ENCODE measurements at regions not wholly inside any gene's neighbourhood (a gene's known extent, or its start where the extent isn't known, plus 50 kb on each side); places are given as distances from the start of the nearest gene placed in this dataset.

DNA sequence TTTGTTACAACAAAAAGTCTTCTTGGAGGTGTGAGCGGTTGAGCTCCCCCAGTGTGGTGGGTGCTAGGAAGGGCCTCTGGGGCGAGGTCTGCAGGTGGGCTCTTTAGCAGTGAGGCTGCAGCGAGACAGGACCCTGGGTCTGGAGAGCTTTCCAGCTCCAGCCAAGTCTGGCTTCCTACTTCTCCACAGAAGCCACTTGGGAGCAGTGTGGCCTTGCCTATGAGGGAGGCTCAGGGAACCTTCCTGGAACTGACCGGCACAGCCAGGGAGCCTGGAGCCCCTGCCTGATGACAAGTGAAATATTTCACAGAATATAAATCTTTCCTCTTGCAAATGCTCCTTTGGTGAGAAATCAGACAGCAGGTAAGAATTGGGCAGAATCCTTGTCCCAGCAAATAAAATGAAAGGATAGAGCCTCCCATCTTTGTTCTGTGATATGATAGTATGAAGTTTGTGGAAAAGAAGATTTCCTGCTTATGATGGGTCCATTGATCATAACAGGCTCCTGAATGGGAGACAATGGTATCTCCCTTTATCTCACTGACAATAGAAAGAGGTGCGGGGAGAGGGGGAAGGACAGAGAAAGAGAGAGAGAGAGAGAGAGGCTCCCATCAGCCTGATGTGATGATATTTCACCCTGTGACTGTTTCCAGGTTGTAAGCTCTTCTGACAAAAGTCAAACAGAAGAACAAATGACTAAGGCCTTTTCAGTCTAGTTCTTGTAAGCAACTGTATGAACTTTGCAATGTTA, 289.8 kb upstream of the SPRED2 start:
- Histone ChIP-seq H3K9me3 (ENCODE audit: control insufficient read depth, insufficient read depth, low read depth, low read length) (no peaks in the 10 kb centered on the region), H3K27ac (ENCODE audit: extremely low read depth, low read depth, low read length) (no peak overlapping the region), H3K36me3 (ENCODE audit: control insufficient read depth in 2 of 2, insufficient read depth in 1 of 2, low read length in 2 of 2) (no peaks in the 10 kb centered on the region), H3K4me3 (ENCODE audit: low read depth, low read length) (no peak overlapping the region), H3K4me1 (ENCODE audit: control insufficient read depth, insufficient read depth, low read length) (no peaks in the 10 kb centered on the region)
- TF ChIP-seq ZNF654 (tag by site-specific recombination; IDR thresholded peaks at IDR 0.05; ENCODE audit: low read depth) (peak; percentile 52), ZNF558 (tag by site-specific recombination; IDR thresholded peaks at IDR 0.05) (no peak), CTCF (tag by site-specific recombination; IDR thresholded peaks at IDR 0.05) (peak; percentile 66)
- POLR2A ChIA-PET: no interaction called here
- CTCF ChIA-PET: interaction anchor here (0.5 to 1.4 kb wide), 10 partner anchors 11 to 1595 kb away, joined by 3 to 5 read pairs (median 3); no protein-coding TSS in a partner anchor

GRCh38 chr2:65716698-65717097, 284.3 kb upstream of the SPRED2 start:
- TF ChIP-seq ZNF514 (tag by site-specific recombination; IDR thresholded peaks at IDR 0.05): no peak
- no peak for TF ChIP-seq KLF7 (tag by site-specific recombination; IDR thresholded peaks at IDR 0.05; ENCODE audit: borderline replicate concordance)
- TF ChIP-seq ZNF791 (tag by site-specific recombination; IDR thresholded peaks at IDR 0.05): no peak
- no peak for TF ChIP-seq HOXC10 (CRISPR knock-in tag; IDR thresholded peaks at IDR 0.05)
- TF ChIP-seq ZNF521 (tag by site-specific recombination; IDR thresholded peaks at IDR 0.05): no peak
- no peak for TF ChIP-seq SP3 (tag by site-specific recombination; IDR thresholded peaks at IDR 0.05)
- no peak for TF ChIP-seq GLIS2 (tag by site-specific recombination; IDR thresholded peaks at IDR 0.05)
- TF ChIP-seq ZNF362 (tag by site-specific recombination; IDR thresholded peaks at IDR 0.05): no peak
- no peak for TF ChIP-seq ZNF510 (tag by site-specific recombination; IDR thresholded peaks at IDR 0.05; ENCODE audit: insufficient replicate concordance)
- TF ChIP-seq PRDM2 (tag by site-specific recombination; IDR thresholded peaks at IDR 0.05; ENCODE audit: borderline replicate concordance): no peak
- TF ChIP-seq ZNF394 (tag by site-specific recombination; IDR thresholded peaks at IDR 0.05; ENCODE audit: borderline replicate concordance): no peak
- TF ChIP-seq KLF1 (tag by site-specific recombination; IDR thresholded peaks at IDR 0.05): no peak
- no peak for TF ChIP-seq ZNF48 (tag by site-specific recombination; IDR thresholded peaks at IDR 0.05)
- no peak for TF ChIP-seq ZNF292 (tag by site-specific recombination; IDR thresholded peaks at IDR 0.05; ENCODE audit: borderline replicate concordance, low read depth)
- no peak for TF ChIP-seq ZXDB (tag by site-specific recombination; IDR thresholded peaks at IDR 0.05)
- TF ChIP-seq, protein P1, sequence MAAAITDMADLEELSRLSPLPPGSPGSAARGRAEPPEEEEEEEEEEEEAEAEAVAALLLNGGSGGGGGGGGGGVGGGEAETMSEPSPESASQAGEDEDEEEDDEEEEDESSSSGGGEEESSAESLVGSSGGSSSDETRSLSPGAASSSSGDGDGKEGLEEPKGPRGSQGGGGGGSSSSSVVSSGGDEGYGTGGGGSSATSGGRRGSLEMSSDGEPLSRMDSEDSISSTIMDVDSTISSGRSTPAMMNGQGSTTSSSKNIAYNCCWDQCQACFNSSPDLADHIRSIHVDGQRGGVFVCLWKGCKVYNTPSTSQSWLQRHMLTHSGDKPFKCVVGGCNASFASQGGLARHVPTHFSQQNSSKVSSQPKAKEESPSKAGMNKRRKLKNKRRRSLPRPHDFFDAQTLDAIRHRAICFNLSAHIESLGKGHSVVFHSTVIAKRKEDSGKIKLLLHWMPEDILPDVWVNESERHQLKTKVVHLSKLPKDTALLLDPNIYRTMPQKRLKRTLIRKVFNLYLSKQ (tag by site-specific recombination; IDR thresholded peaks at IDR 0.05; ENCODE audit: borderline replicate concordance): no peak
- TF ChIP-seq ZNF692 (tag by site-specific recombination; IDR thresholded peaks at IDR 0.05): no peak
- TF ChIP-seq YY1 (tag by site-specific recombination; IDR thresholded peaks at IDR 0.05): no peak
- TF ChIP-seq ZBTB8A (tag by site-specific recombination; IDR thresholded peaks at IDR 0.05): no peak
- Histone ChIP-seq H3K4me3 (ENCODE audit: low read depth, low read length) (no peak overlapping the region), H3K27ac (ENCODE audit: extremely low read depth, low read depth, low read length) (no peak overlapping the region), H3K9me3 (ENCODE audit: control insufficient read depth, insufficient read depth, low read depth, low read length) (no peaks in the 10 kb centered on the region), H3K36me3 (ENCODE audit: control insufficient read depth in 2 of 2, insufficient read depth in 1 of 2, low read length in 2 of 2) (no peaks in the 10 kb centered on the region), H3K4me1 (ENCODE audit: control insufficient read depth, insufficient read depth, low read length) (no peaks in the 10 kb centered on the region; the same call in 1 of the 2 replicates)
- ChIA-PET CTCF (interaction anchor here (0.6 to 1.1 kb wide), 2 partner anchors 75 to 76 kb away, joined by 3 read pairs; no protein-coding TSS in a partner anchor), POLR2A (no interaction called here)
